Activated CD4-positive, alpha-beta T cell treated with anti-CD3 and anti-CD28 coated beads, Interleukin-10, Interleukin-2, amounts not matched to agents 100 ng/mL and 50 ng/mL, durations not matched to agents 16 hours and 8 hours (primary cell): ENCODE measurements at regions not wholly inside any gene's neighbourhood (a gene's known extent, or its start where the extent isn't known, plus 50 kb on each side); places are given as distances from the start of the nearest gene placed in this dataset.

ENCODE experiments used
- DNase-seq: peaks from one replicate; pipeline ENCODE4 v3.0.0-alpha.2; 2020

DNA sequence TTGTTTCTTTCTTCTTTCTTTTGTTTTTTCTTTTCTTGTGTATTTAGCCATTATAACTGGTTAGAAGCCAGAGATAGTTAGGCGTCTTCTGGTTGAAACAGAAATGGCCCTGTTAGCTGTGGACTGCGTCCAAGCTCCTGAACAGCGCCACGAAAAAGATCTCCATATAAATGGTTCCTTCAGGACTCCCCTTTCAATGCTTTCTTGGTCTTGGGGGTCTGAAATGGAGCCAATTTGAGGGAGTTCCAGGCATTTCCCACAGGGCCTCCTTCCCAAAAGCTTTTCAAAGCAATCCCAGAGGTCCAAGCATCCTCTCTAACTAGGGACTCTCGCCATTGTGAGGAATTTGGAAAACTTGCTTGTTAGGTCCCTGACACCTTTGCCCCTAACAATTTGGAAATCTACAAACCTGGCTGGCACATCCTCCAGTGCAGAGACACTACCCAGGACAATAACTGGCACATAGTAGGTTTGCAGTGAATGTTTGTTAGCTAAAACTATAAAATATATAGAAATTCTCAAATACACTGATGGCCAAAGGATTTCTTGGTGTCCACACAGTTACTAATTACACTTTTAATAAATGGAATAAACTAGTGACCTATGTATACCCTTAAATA lies 80.1 kb downstream of the MYCN start:
- no peak for DNase-seq

GRCh38 chr2:16019617-16020351 lies 79.4 kb downstream of the MYCN start:
- DNase-seq, result no peak

DNA sequence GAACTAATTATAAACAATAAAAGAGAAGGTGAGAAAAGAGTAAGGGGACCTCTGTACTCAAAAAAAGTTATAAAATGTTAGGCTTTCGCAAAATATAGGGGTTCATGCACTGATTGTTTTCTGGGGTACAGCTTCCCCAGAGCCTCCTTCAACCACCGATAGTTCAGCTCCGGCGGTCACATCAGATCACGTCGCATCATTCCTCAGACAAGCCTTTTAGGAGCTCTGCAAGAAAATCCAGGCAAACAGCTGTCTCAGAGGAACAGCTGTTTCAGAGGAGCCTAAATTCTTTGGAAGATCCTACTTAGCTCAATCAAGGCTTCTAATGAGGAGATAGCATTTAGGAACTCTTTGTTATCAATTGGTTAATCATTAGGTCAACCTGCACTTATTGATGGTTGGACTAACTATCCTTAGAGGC lies 78.7 kb downstream of the MYCN start:
- no peak for DNase-seq

DNA sequence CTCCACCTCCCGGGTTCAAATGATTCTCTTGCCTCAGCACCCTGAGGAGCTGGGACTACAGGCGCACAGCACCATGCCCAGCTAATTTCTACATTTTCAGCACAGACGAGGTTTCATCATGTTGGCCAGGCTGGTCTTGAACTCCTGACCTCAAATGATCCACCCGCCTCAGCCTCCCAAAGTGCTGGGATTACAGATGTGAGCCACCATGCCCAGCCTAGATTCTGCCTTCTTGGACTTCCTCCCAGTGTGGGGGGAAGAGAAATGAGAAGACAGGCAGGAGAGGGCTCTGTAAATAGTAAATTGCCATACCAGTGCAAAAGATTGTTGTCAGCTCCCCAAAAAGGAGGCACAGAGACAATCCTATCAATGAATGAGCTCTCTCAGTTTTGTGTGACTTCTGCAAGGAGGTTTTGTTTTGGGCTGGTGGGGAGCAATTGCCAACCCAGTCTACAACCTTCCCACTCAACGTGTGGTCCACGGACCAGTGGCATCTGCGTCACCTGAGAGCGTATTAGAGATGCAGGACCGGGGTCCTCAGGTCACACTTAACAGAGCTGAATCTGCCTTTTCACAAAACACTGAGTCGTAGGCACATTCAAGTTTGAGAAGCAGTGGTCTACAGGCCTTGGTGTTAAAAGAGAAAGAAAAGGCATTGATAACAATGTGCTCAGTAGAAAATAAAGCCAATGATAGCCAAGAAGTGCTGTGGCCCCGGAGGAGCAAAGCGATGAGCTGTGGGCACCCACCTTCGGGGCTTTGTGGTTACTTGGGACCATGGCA lies 78.1 kb downstream of the MYCN start:
- no peak for DNase-seq

DNA sequence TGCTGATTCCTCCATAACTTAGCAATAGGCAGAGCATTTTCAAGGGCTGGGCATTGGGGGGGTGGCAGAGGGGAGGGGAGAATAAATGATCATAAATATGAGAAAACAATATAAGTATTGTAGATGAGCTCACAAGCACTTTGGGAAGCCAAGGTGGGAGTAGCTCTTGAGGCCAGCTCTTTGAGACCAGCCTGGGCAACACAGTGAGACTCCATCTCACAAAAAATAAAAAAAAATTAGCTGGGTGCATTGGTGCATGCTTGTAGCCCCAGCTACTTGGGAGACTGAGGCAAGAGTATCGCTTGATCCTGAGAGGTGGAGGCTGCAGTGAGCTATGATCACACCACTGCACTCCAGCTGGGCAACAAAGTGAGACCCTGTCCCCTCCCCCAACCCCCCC lies 75.9 kb downstream of the MYCN start:
- no peak for DNase-seq

GRCh38 chr2:16015903-16016265 lies 75.5 kb downstream of the MYCN start:
- DNase-seq, result no peak

DNA sequence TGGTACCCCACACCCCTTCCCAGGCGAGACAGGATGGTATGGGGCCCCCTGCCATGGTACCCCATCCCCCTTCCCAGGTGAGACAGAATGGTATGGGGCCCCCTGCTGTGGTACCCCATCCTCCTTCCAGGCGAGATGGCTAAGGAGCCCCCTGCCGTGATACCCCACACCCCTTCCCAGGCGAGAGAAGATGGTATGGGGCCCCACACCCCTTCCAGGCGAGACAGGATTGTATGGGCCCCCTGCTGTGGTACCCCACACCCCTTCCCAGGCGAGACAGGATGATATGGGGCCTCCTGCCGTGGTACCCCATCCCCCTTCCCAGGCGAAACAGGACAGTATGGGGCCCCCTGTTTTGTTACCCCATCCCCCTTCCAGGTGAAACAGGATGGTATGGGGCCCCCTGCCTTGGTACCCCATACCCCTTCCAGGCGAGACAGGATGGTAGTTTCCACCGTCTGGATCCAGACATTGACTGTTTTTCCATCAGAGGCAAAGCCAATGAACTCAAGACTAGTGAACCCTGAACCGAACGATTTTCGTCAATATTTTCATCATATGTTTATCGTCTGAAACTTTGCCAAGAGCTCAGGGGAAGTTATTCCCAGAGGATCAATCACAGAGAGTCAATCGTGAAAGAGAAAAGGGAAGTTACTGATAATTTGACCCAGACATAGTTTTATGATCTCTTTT lies 75.0 kb downstream of the MYCN start:
- DNase-seq, result no peak

DNA sequence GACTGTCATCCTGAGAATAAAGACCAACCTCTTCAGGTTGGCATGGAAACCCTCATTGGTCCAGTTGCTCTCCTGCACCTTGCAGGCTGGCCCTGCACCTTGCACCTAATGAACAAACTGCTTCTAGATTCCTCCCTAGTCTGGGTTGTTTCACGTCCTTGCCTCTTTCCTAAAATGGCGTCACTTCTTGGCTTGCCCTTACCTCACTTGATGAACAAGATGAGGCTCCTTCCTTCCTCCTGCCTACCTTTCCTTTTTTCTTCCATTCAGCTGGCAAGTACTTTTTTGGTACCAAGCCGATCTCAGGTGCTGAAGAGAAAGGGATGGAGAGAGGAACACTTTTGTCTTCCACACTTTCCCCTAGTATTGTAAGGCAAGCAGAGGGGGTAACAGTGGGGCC lies 74.5 kb downstream of the MYCN start:
- DNase-seq, result no peak

DNA sequence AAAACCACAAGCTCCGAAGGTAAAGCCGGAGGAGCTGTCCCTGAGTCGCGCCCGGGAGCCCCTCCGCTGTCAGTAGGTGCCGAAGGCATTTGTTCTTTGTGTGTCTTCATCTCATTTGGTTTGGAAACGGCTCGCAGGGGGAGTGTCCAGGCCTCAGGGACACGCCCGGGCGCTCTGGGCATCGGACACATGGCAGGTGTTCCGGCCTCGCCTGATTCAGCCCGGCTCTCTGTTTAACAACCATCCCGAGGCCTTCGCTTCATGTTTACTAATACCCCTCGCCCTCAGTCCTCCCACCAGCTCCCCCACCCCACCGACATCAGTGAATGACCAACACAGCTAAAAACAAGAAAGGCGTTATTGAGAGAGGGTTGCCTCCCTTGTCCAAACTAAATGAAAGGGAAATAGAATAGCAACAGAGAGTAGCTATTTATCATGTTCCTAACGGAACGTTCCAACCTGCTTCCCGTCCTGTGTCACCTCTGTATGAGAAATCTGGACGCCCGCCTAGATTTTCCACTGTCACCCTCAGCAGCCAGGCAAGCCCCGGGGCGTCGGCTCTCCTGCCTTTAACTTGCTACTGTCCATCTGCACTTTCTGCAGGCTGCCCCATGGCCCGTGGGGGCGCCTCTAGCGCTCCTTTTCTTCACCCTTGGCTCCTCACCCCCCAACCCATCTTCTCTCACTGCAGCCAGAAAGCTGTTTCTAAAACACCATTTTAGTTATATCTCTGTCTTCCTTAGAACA lies 73.9 kb downstream of the MYCN start:
- no peak for DNase-seq

GRCh38 chr2:16013359-16013911 lies 73.1 kb downstream of the MYCN start:
- no peak for DNase-seq

- DNase-seq, result no peak
These were observed 72.4 kb downstream of the MYCN start for GRCh38 chr2:16012626-16013358.

DNA sequence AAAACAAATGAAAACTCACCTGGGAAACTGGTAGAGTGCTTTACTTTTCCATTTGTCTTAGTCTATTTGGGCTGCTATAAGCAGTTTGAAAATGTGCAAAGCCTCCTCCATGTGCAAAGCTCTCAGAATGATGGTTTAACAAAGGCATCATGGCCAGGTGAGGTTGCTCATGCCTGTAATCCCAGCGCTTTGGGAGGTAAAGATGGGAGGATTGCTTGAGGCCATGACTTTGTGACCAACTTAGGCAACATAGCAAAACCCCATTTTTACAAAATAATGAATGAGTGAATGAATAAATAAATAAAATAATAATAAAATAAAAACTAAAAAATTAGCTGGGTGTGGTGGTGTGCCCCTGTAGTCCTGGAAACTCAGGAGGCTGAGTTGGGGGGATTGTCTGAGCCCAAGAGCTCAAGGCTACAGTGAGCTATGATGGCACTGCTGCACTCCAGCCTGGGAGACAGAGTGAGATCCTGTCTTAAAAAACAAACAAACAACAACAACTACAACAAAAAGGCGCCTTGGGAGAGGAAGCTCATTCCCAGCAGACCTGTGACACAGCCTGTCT lies 71.8 kb downstream of the MYCN start:
- no peak for DNase-seq

DNA sequence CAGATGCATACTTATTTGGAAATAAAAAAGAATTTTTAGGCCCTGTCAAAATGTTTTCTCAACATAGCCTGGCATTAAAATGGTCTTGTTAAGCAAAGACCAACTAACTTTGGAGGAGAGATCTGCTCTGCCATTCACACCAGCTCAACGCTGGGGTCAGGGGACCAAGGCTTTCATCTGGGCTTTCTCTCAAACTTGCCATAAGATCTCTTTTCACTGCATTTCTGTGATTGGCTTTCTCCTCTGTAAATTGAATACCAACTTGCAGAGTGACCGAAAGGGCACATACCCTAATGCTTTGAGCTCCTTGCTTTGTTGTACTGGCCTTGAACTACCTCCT lies 71.2 kb downstream of the MYCN start:
- DNase-seq, result no peak

- DNase-seq, result no peak
These were observed 70.7 kb downstream of the MYCN start for GRCh38 chr2:16010951-16011620.

DNA sequence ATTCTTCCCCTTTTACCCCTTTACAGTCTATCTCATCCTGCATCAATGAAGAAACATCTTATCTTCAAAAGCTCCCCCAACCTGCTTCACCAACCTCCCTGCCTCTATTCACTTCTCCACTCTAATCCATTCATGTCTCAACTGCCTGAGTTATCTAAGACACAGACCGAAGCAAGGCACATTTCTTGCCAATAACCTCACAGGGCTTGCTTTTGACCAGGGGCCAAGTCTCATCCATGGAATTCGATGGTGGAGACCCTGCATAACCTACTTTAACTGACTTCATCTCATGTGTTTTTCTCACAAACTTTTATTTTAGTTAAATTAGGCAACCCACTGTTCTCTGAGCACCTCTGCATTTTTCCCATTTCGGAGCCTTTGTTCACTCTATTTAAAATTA lies 69.7 kb downstream of the MYCN start:
- no peak for DNase-seq

- no peak for DNase-seq
These were observed 69.2 kb downstream of the MYCN start for GRCh38 chr2:16009560-16009959.

DNA sequence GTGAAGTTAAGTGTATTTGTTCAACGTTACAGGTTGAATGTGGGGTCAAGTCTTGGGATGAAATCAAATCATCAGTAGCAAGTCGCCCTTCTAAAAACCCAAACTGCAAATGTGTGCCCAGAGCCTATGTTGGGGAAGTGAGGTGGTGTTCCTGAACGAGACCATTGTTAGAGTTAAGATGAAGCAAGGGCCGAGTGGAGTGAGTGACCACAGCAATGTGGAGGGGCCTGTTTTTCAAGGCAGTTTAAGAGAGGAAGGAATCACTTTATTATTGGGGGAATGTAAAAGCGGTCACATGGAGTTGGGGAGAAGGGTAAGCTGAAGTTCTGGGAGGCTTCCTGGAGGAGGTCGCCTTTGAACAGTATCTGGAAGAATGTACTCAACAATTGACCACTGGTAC lies 68.5 kb downstream of the MYCN start:
- DNase-seq, result no peak

GRCh38 chr2:16008331-16008850 lies 68.0 kb downstream of the MYCN start:
- no peak for DNase-seq

GRCh38 chr2:16007167-16007934 lies 67.0 kb downstream of the MYCN start:
- DNase-seq, result no peak
